GM19463 (cell line): ENCODE measurements at regions not wholly inside any gene's neighbourhood (a gene's known extent, or its start where the extent isn't known, plus 50 kb on each side); places are given as distances from the start of the nearest gene placed in this dataset.

Source experiments
- ATAC-seq: cut with Tn5 transposase; IDR thresholded peaks from one replicate; pipeline ENCODE4 v1.9.1; 2021; ENCODE audit warnings: mild to moderate bottlenecking, moderate library complexity; ENCODE audit not compliant: unreplicated experiment

DNA sequence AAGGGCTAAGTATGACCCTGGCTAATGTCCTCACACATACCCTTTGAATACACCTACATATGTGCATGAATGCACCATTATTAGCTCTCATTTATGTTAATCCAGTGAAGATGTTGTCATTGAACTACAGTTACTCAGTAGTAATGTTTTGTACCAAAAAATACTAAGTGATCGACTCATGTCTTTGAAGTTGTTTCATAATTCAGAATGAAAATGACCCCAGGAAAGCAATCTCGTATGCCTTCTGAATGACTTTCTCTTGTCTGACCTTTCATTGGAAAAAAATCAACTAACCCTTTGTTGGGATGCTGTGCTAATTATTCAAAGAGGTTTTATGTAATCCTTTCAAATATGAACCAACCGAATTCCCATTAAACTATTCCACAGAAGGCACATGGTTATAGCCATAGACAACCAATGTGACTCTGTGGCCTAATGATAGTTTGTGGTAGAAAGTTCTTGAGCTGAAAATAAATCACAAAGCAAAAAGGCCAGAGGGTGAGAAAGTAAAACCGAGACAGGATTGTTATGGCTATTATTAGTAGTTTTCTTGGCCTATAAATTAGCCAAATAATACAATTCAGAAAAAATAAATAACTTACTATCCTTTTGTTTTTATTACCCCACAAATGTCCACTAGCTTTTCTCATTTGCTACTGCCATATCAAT lies 86.8 kb upstream of the STARD13 start:
- no peak for ATAC-seq

DNA sequence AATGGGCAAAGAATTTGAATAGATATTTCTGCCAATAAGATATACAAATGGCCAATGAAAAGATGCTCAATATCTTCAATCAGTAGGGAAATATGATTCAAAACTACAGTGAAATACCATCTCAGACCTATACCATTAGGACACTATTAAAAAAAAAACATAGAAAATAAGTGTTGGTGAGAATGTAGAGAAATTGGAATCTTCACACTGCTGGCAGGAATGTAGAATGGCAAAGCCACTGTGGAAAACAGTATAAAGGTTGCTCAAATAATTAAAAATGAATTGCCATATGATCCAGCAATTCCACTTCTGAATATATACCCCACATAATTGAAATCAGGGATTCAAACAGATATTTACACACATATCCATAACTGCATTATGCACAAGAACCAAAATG lies 88.1 kb upstream of the STARD13 start:
- no peak for ATAC-seq

DNA sequence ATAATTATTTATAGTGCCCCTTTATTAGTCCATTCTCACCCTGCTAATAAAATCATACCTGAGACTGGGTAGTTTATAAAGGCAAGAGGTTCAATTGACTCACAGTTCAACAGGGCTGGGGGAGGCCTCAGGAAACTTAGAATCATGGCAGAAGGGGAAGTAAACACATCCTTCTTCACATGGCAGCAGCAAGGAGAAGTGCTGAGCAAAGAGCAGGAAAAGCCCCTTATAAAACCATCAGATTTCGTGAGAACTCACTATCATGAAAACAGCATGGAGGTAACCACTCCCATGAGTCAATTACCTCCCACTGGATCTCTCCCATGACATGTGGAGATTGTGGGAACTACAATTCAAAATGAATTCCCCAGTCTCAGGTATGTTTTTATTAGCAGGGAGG lies 89.9 kb upstream of the STARD13 start:
- ATAC-seq: no peak

DNA sequence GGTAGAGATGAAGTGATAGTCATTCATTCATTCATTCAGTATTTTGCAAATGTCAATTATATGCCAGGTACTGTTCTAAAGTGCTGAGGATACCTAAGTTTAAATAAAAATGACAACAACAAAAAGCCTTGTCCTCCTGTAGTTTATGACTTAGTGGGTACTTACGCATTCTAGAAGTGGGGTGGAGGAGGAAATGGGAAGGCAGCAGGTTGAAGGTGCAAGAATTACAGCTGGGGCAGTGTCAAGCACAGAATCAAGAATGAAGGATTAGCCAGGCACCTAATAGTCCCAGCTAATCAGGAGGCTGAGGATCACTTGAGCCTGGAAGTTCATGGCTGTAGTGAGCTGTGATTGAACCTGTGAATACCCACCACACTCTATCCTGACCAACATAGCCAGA lies 90.7 kb upstream of the STARD13 start:
- no peak for ATAC-seq

DNA sequence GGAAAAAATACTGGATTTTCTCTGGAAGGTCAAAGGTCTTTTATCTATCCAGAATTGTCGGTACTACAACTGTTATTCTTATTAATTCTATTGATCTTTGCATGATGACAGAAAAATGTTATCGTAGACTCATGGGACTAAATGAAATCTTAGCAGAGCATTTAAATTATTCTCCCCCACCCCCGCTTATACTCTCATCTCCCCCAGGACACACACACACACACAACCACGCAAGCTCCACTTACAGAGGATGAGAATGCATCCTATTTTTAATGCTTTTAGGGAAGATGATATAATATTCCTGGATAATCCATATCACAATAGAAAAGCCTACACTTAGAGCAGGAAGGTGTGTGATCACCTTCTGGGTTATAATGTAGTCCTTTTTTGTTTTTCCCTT lies 91.9 kb upstream of the STARD13 start:
- no peak for ATAC-seq

DNA sequence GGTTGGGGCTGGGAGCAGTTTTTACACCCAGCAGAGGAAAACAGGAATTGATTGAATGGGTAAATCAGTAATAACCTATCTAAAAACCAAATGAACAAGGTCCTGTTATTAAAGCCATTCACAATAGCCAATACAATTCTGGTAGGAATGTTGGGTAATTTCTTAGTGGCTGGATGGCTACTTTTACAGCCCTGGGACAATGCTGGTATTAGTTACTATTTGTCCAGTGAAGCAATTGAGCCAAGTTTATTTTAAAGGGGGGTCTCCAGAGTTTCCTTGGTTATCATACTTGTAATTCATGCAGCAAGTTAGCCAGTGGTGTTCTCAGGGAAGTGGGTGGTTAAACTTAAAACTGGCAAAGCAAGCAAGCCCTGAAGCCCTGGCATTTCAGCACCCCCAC lies 92.3 kb upstream of the STARD13 start:
- no peak for ATAC-seq

GRCh38 chr13:33379608-33380007 lies 94.1 kb upstream of the STARD13 start:
- ATAC-seq: no peak

GRCh38 chr13:33380487-33381079 lies 95.0 kb upstream of the STARD13 start:
- ATAC-seq: no peak

DNA sequence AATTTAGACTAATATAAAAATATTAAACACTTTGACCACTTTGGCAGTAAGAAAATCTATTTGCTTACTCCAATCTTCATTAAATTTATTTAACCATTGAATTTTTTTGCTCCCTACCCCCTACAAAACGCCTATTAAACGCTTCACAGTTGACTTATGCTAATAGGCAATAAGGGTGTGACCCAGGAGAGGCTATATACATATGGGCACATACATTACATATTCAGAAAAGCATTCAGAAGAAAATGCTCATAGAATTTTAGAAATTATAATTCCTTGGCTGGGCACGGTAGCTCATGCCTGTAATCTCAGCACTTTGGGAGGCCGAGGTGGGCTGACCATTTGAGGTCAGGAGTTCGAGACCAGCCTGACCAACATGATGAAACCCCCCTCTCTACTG lies 95.6 kb upstream of the STARD13 start:
- no peak for ATAC-seq

GRCh38 chr13:33381906-33382305 lies 96.4 kb upstream of the STARD13 start:
- ATAC-seq: no peak

- no peak for ATAC-seq
Observed at GRCh38 chr13:33383724-33384577, 98.4 kb upstream of the STARD13 start.

GRCh38 chr13:33388286-33388998 lies 102.9 kb upstream of the STARD13 start:
- no peak for ATAC-seq

- ATAC-seq: no peak
Observed at GRCh38 chr13:33392794-33393405, 107.3 kb upstream of the STARD13 start.

DNA sequence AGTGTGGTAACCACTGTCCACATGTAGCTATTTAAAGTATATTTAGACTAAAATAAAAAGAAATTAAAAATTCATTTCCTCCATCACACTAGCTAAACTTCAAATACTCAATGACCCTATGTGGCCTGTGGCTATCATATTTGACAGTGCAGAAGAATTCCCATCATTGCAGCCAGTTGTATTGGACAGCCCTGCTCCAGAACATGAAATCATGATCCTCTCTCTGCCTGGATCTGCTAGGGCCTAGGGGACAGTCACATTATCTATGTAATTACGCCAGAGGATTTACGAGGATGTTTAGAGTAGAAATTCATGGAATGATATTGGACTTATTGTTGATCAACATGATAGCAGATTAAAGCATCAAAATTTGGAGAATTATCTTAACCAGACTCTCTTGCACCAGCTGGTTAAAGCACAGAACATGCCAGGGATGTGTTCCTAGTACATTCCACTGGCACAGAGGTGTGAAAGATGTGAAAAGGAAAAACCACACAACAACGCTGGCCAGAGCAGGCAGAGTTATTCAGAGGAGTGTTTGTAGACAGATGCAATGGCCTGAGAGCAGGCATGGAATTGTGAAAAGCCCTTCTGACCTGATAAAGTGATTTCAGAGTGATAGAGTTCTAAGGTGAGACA lies 108.9 kb upstream of the STARD13 start:
- ATAC-seq: no peak

GRCh38 chr13:33401238-33401637 lies 115.7 kb upstream of the STARD13 start:
- ATAC-seq: no peak

- no peak for ATAC-seq
Observed at GRCh38 chr13:33402975-33403374, 117.4 kb upstream of the STARD13 start.

DNA sequence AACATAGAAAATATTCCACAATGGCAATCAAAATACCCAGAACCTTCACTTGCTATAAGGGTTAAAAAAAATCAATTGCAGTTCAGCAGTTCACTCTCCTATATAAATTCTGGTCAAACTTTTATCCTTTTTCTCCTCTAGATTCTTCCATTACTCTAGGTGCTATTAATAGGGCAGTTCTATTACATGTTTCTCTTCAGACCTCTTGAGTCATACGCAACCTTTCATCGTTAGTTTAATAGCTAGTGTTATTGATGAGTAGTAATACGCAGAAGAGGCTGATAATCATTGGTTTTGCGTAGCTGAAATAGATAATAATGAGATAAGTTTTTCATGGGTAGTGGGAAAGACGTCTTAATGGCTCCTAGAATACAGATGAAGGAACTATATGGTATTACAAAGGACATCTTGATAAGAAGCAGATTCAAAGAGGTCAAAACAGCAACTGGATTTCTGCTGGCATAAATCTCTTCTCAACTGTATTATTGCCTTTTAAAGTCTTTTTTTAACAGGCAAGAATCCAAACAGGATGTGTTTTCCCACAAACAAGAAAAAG lies 118.3 kb upstream of the STARD13 start:
- ATAC-seq: no peak

- ATAC-seq: no peak
Observed at GRCh38 chr13:33405371-33405770, 119.8 kb upstream of the STARD13 start.

- no peak for ATAC-seq
Observed at GRCh38 chr13:33409673-33410510, 124.3 kb upstream of the STARD13 start.
